ENCODE measurements at regions not wholly inside any gene's neighbourhood (a gene's known extent, or its start where the extent isn't known, plus 50 kb on each side); places are given as distances from the start of the nearest gene placed in this dataset.

DNA sequence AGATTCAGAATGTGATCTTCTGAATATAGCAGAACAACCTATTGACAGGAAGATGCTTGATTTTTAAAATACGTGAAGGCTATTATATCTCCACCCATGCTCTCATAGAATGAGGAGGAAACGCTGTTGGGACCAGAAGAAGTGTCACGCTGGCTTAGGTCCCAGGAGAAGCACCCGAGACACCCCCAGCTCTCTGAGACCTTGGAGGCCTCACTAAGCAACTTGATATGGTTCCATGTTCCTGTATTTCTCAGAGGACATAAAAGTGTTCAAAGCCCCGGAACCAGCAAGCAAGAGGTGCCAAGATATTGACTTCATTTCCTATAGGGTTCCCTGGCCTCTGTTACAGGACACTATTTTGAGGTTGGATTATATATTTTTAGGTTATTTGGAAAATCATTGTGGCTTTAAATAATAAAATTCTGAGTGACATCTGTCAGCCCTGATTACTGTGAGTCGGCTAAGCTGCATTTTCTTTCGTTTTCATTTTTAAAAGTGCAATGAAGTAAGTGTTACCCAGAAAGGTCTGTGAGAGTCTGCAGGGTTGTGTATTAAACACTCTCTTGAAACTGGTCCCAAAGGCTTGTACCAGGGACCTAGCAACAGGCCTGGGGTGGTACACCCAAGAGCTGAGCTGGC lies 400.0 kb downstream of the SOX9 start:
- DNase-seq (ENCODE audit: low read depth), result no peak

DNA sequence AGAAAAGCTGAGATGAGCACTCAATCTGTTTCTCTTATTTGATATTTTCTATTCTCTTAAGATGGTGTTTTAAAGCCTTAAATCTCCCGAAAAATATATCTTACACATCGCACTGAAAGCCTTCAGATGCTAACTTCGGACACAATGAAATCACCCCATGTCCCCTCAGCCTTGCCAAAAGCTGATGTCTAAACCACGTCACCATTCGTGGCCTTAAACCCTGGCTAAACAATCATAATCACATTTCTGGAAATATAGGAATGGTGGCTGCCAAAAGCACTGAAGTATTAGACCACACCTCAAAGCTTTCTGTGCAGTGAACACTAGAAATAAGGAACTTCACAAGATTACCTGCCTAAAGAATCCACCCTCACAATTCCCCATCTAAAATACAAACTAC lies 402.7 kb downstream of the SOX9 start:
- DNase-seq (ENCODE audit: low read depth), result no peak

DNA sequence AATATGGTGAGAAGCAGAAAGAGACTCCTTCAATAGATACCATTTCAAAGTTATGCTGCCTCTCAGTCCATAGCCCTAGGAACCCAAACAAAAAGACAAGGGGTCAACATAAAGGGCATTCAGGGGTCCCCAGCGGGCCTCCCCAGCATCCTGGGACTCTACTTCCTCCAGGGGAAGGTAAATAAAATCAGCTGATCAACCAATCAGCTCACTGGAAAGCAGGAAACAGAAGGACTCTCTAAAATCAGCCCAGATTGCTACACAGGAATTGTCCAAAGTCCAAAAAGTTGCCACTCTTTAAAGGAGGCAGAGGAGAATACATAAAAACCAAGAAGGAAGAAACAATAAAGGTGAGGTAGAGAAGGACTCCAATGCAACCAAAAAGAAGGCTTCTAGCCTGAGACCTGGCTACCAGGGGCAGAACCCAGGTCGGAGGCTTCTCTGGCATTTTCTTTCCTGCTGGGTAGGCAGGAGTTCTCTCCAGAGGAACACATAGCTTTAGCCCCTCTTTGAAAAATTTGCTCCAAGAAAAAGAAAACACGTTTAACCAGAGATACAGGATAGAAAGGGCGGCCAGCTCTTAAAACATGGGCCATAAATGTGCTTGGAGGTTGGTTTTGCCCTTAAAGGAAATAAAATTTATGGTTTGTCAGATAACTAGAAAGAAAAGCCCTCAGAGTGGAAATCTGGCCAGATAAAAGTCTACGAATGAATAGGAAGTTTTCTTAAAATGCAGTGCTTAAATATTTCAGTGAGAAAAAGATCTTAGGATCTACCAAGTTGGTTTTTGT lies 404.6 kb downstream of the SOX9 start:
- DNase-seq (ENCODE audit: low read depth), result no peak

- no peak for DNase-seq (ENCODE audit: low read depth)
Measured at GRCh38 chr17:72526769-72527168, 405.9 kb downstream of the SOX9 start.

DNA sequence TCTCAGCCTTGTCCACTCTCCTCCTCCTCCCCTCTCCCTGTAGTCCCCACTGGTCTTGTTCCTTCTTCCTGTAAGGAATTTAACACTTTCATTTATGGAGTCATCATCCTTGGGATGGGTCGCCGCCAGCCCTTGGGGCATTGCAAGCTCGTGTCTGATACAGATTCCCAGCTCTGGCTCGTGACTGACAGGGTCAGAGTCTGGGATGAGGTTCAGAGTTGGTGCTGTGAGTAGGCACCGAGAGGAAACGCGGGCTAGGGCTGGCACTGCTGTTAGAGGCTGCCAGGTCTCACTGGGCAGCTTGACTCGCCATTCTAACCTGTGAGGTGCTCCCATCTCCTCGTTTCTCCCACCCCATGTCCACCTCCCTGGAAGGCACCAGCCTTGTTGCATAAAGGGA lies 407.0 kb downstream of the SOX9 start:
- no peak for DNase-seq (ENCODE audit: low read depth)

DNA sequence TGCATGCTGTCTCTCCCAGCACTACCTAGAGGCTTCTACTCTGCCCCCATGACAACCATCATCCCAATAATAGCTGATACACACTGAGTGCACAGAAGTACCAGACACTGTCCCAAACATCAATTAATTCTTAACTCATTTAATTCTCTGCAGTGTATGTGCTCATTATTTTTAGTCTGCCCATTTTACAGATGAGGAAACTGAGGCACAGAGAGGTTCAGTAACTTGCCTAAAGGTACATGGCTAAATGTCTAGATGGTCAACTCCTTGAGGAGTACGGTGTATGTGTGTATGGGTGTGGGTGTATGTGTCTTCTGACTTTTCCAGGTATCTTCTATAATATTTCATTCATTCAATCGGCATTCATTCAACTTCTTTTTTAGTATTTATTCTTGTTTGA lies 407.9 kb downstream of the SOX9 start:
- no peak for DNase-seq (ENCODE audit: low read depth)

- no peak for DNase-seq (ENCODE audit: low read depth)
Measured at GRCh38 chr17:72529386-72529785, 408.6 kb downstream of the SOX9 start.

GRCh38 chr17:72530454-72530853 lies 409.6 kb downstream of the SOX9 start:
- no peak for DNase-seq (ENCODE audit: low read depth)

- DNase-seq (ENCODE audit: low read depth), result no peak
Measured at GRCh38 chr17:72531729-72532128, 410.9 kb downstream of the SOX9 start.

DNA sequence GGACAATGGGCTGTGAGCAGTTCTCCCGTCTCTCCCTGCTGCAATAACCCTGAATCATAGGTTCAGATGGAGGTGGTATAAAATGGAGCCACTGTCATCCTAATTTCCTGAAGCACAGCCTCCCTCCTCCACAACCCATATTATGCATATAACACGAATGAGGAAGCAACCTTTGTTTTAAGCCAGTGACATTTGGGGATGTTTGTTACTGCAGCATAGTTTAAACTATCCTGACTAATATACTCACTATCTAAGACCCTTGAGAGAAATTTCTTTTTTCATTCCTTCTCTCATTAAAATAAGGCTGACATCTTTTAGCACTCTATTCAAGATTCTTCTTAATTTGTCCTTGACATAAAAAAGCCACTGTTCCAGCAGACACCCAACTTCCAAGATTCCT lies 413.4 kb downstream of the SOX9 start:
- no peak for DNase-seq (ENCODE audit: low read depth)

DNA sequence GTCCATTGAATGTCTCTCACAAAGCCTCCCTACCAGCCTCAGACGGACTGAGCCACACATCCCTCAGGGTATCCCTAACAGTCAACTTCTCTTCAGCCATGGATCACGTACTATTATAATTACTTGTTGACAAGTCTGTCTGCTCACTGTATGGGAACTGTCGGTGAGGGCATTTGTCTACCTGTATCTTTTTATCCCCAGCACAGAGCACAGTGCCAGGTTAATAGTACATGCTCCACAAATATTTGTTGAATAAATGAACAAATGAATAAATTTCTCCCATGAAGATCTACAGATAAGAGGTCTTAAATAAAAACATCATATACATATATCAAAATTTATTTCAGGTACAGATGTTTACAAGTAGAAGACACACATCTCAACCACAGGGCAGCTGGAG lies 414.0 kb downstream of the SOX9 start:
- no peak for DNase-seq (ENCODE audit: low read depth)

GRCh38 chr17:72535346-72535745 lies 414.5 kb downstream of the SOX9 start:
- DNase-seq (ENCODE audit: low read depth), result no peak

- no peak for DNase-seq (ENCODE audit: low read depth)
Measured at GRCh38 chr17:72535779-72536178, 415.0 kb downstream of the SOX9 start.

DNA sequence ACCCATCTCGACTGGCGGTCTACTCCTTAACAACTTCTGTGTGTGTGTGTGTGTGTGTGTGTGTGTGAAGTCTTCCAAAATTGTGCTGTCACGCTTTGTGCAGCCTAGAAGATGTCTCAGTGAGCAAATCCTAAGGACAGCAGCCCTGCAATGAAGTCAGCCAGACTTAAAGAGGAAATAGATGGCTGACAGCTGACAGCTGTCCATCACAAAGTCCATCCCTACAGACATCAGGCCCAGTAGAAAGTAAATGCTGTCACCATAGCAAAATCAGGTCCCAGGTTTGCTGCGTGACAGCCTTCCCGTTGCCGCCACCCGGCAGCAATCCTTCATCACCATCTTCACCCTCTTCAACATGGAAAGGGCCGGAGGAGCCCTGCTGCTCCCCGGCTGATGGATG lies 416.0 kb downstream of the SOX9 start:
- no peak for DNase-seq (ENCODE audit: low read depth)

DNA sequence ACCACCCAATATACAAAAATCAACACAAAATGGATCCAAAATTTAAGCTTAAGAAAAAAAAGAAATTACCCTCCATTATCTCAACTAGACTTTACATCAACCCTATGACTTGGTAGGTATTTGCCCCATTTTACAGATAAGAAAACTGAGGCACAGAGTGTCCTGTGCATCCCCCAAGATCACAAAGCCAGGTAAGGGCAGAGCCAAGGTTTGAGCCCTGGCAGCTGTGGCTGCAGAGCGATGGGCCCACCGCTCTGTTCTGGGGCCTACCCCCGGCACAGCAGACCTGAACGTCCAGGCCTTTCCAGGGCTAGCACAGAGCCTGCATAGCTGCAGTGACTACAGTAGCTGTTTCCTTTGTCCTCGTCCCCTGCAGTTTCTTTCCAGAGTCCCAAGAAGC lies 417.6 kb downstream of the SOX9 start:
- DNase-seq (ENCODE audit: low read depth), result no peak

- DNase-seq (ENCODE audit: low read depth), result no peak
Measured at GRCh38 chr17:72538901-72539352, 418.1 kb downstream of the SOX9 start.

DNA sequence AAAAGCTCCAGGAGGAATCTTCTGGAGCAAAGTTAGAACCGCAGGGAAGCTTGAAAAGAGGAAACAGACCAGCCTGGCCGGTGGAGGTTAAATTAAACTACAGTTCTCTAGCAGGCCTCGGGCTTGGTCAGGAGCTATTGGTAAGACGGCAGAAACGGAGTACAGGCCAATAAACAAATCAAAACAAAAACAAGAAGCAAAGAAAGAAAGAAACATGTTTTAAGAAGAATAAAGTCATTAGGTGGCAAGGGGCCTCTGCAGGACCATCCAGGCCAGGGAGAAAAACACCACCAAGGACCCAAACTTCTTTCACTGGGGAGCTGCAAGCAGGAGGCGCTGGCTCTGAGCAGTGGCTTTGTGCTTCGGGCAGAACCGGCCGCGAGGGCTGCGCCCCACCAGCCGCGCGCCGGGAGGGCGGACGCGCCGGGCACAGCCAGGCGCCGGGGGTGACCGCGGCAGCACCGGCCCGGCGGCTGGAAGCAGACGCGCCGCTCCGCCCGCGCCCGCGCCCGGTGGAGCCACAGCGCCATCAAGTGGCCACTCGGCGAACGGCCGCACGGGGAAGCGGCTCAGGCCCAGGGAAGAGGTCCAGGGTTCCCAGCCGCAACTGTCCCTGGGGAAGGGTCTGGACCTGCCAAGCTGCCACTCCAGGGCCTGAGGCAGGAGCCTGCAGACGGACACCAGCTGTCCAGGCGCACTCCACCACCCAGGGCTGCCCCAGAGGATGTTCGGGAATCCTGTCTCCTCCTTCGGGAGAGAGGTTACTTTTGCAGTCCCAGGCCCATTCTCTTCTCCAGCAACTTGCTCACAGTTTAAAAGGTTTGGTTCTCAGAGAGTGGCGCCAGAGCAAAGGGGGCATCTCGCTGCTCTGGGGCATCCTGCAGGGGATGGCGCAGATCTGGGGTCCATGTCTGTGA lies 419.4 kb downstream of the SOX9 start:
- DNase-seq (ENCODE audit: low read depth), result peak; percentile 33

DNA sequence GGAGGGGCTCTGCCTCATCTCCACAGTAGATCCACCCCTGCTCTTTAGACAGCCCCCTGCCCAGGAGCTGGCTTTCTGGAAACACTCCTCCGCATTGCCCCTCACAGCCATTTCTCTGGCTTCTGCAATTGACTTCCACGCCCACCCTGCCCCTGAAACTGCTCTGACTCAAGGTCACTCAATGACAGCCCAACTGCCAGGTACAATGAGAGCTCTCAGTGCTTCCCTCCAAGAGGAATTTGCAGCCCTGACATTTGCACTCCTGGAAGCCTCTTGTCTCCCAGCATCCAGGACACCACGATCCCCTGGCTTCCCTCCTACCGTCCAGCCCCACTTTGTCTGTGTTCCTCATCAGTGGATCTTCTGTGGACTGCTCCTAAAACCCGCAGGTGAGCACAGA lies 421.5 kb downstream of the SOX9 start:
- no peak for DNase-seq (ENCODE audit: low read depth)

DNA sequence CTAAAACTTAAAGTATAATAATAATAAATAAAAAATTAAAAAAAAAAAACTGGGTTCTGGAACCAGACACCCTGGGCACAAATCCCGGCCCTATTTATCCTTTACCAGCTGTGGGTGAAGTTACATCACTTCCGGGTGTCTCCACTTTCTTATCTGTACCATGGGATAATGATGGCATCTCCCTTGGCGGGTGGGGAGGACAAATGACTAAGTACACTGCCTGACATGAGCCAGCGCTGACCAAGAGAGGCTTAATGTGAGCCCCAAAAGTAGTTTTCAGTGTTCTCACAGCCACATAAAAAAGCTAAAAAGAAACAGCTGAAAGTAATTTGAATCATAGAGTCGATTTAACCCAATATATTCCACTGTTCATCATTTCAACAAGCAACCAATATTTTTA lies 424.9 kb downstream of the SOX9 start:
- no peak for DNase-seq (ENCODE audit: low read depth)

GRCh38 chr17:72553051-72553755 lies 432.4 kb downstream of the SOX9 start:
- DNase-seq (ENCODE audit: low read depth), result no peak

DNA sequence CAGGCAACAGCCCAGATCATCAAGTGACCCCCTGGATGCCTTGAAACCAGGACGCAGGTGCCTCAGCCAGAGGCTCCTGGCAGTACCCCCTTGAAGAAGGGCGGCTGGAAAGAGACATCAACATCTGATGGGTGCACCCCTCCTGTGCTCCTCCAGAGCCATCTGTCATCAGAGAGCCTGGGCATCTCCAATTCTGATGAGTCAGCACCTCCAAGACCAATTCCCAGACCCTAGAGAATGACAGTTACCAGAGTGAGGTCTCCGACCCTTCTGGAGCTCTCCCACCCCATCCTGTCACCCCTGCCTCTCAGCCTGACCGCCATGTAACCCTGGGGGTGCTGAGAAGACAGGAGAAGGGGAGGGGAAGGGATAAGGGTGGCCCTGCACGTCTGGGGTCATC lies 433.7 kb downstream of the SOX9 start:
- DNase-seq (ENCODE audit: low read depth), result no peak

DNA sequence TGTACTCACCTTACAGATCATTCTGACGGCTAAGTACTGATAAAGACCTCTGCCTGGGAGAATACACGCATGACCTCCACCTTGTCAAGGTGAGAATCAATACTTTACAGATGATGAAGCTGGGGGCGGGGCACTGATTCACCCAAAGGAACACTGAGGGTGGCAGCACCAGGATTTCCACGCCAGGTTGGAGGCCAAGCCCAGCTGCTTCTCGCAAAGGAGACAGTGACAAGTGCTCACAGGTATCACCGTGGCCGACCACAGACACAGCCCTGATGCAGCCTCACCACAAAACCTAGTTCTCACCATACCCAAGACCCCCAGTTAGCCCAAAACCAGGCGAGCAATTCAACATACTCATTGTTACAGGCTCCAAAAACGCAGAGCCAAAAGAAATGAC lies 434.2 kb downstream of the SOX9 start:
- DNase-seq (ENCODE audit: low read depth), result no peak

Measured in fibroblast of the conjunctiva (primary cell).